MCF 10A (cell line): ENCODE measurements at regions not wholly inside any gene's neighbourhood (a gene's known extent, or its start where the extent isn't known, plus 50 kb on each side); places are given as distances from the start of the nearest gene placed in this dataset.
A peak's percentile ranks its signal among the peaks of the same experiment; 100 is the strongest.

Experiments used
- BruUV-seq: library from RNA; stranded (reverse); fragments of 400-500 nt; replicated peaks from 2 replicates; lab custom pipeline; 2021; lab: Mats Ljungman, UMichigan
- CTCF ChIA-PET: fragments of 300-600 bp; sonication (Branson Sonifier 250); formaldehyde crosslinking; extraction: SDS; loops from one replicate; lab custom pipeline; 2021; ENCODE audit warnings: antibody characterized with exemption, inconsistent platforms; lab: Yijun Ruan, JAX
- POLR2A ChIA-PET: fragments of 300-600, 350-650 bp; sonication (Branson Sonifier 250); formaldehyde crosslinking; extraction: SDS; loops from one replicate; lab custom pipeline; 2020; ENCODE audit warnings: antibody characterized with exemption, inconsistent platforms; lab: Yijun Ruan, JAX
- DNase-seq: peaks from one replicate; pipeline ENCODE4 v3.0.0-alpha.2; 2018; ENCODE audit not compliant: unreplicated experiment
- H3K27ac Mint-ChIP-seq: one replicate; pipeline ENCODE4 v1.8.0; 2022; ENCODE audit warnings: mild to moderate bottlenecking, low read depth, mixed read lengths; ENCODE audit not compliant: unreplicated experiment
- H3K27me3 Mint-ChIP-seq: one replicate; pipeline ENCODE4 v1.8.0; 2022; ENCODE audit warnings: mixed read lengths; ENCODE audit not compliant: insufficient read depth, unreplicated experiment
- H3K36me3 Mint-ChIP-seq: one replicate; pipeline ENCODE4 v1.8.0; 2022; ENCODE audit warnings: mild to moderate bottlenecking, moderate library complexity, mixed read lengths; ENCODE audit not compliant: insufficient read depth, unreplicated experiment
- H3K4me1 Mint-ChIP-seq: one replicate; pipeline ENCODE4 v1.8.0; 2022; ENCODE audit warnings: mixed read lengths; ENCODE audit not compliant: insufficient read depth, unreplicated experiment
- H3K4me3 Mint-ChIP-seq: one replicate; pipeline ENCODE4 v1.8.0; 2022; ENCODE audit warnings: mild to moderate bottlenecking, moderate library complexity, mixed read lengths; ENCODE audit not compliant: unreplicated experiment
- H3K9me3 Mint-ChIP-seq: one replicate; pipeline ENCODE4 v1.8.0; 2022; ENCODE audit warnings: mixed read lengths; ENCODE audit not compliant: unreplicated experiment
- CTCF ChIP-seq: fragments of 200-600 bp; IDR thresholded peaks from one replicate; pipeline ENCODE4 v1.8.0; 2022; ENCODE audit warnings: antibody characterized with exemption, mild to moderate bottlenecking; ENCODE audit not compliant: unreplicated experiment
- intact Hi-C: fragments of 100-400 bp; cut with micrococcal nuclease; formaldehyde crosslinking; loops from 2 replicates; pipeline ENCODE4 v1.14.1; 2022

GRCh38 chr1:8244304-8244703 lies 73.6 kb upstream of the SLC45A1 start:
- no TSS peak for BruUV-seq
- intact Hi-C loops = no loop called here
- H3K9me3 Mint-ChIP-seq = no peaks in the 10 kb centered on the region
- DNase-seq = no peak
- H3K36me3 Mint-ChIP-seq = no peaks in the 10 kb centered on the region
- peaks cover 4% of the 10 kb centered on the region for H3K4me1 Mint-ChIP-seq
- TF ChIP-seq CTCF = no peak
- ChIA-PET POLR2A (interaction anchor here (0.7 to 1.1 kb wide), 2 partner anchors 216 to 229 kb away, joined by 3 read pairs; no protein-coding TSS in a partner anchor), CTCF (interaction anchor here (0.6 to 0.9 kb wide), 3 partner anchors 9 to 281 kb away, joined by 3 read pairs; no protein-coding TSS in a partner anchor)
- H3K27ac Mint-ChIP-seq = no peak overlapping the region
- no peaks in the 10 kb centered on the region for H3K27me3 Mint-ChIP-seq
- no peak overlapping the region for H3K4me3 Mint-ChIP-seq

GRCh38 chr1:8242498-8242897 lies 75.4 kb upstream of the SLC45A1 start:
- no peaks in the 10 kb centered on the region for H3K9me3 Mint-ChIP-seq
- H3K27me3 Mint-ChIP-seq = no peaks in the 10 kb centered on the region
- peaks cover 14% of the 10 kb centered on the region for H3K4me1 Mint-ChIP-seq
- H3K27ac Mint-ChIP-seq = no peak overlapping the region
- intact Hi-C loops = no loop called here
- no peaks in the 10 kb centered on the region for H3K36me3 Mint-ChIP-seq
- DNase-seq = no peak
- CTCF ChIA-PET = no interaction called here
- H3K4me3 Mint-ChIP-seq = no peak overlapping the region
- TF ChIP-seq CTCF = no peak
- POLR2A ChIA-PET = no interaction called here
- no TSS peak for BruUV-seq

- BruUV-seq = no TSS peak
- no peaks in the 10 kb centered on the region for H3K27me3 Mint-ChIP-seq
- H3K4me1 Mint-ChIP-seq = peaks cover 14% of the 10 kb centered on the region
- TF ChIP-seq CTCF = no peak
- no peaks in the 10 kb centered on the region for H3K9me3 Mint-ChIP-seq
- H3K4me3 Mint-ChIP-seq = no peak overlapping the region
- intact Hi-C loops = no loop called here
- H3K36me3 Mint-ChIP-seq = no peaks in the 10 kb centered on the region
- POLR2A ChIA-PET = no interaction called here
- no peak for DNase-seq
- CTCF ChIA-PET = interaction anchor here (6.2 kb wide), 1 partner anchor 210 kb away, joined by 38 read pairs; no protein-coding TSS in a partner anchor
- H3K27ac Mint-ChIP-seq = no peak overlapping the region
Measured at GRCh38 chr1:8241417-8242014, 76.4 kb upstream of the SLC45A1 start.

DNA sequence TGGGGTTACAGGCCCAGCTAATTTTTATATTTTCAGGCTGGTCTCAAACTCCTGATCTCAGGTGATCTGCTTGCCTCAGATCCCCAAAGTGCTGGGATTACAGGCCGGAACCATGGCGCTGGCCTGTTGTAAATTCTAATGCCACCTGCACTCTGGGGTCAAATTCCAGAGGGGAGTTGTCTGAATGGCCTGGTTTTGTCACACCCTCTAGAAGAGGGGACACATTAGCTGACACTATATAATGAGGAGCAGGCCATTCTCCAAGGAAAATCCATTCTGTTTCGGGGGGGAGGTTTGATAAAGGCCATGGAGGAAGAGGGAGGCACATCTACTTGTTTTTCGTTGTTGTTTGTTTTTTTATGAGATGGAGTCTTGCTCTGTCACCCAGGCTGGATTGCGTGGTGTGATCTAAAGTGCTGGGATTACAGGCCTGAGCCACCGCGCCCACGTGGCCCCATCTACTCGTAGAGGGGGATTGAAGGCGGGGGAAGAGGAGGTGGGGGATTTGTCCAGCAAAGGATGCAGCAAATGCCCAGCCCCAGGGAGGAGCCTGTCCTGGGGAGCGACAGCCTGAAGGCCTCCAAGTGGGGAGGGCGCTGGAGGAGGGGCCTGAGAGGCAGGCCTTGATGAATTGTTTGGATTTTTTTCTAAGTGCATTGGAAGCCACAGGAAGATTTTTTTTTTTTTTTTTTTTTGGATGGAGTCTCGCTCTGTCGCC lies 78.4 kb upstream of the SLC45A1 start:
- BruUV-seq = no TSS peak
- no peak overlapping the region for H3K4me3 Mint-ChIP-seq
- no peaks in the 10 kb centered on the region for H3K9me3 Mint-ChIP-seq
- intact Hi-C loops = loop anchor here (1.0 to 5.0 kb wide), 7 partner anchors 57 to 257 kb away; no protein-coding TSS in a partner anchor
- DNase-seq = no peak
- no peaks in the 10 kb centered on the region for H3K27me3 Mint-ChIP-seq
- H3K36me3 Mint-ChIP-seq = no peaks in the 10 kb centered on the region
- no peak for TF ChIP-seq CTCF
- CTCF ChIA-PET = interaction anchor here (0.6 to 6.2 kb wide), 17 partner anchors 28 to 1206 kb away, joined by 3 to 38 read pairs (median 3); no protein-coding TSS in a partner anchor
- peaks cover 14% of the 10 kb centered on the region for H3K4me1 Mint-ChIP-seq
- POLR2A ChIA-PET = interaction anchor here (0.6 to 1.5 kb wide), 19 partner anchors 10 to 251 kb away, joined by 3 to 7 read pairs (median 4); no protein-coding TSS in a partner anchor
- peak overlapping the region; percentile 86 for H3K27ac Mint-ChIP-seq
